ENCODE measurements at regions not wholly inside any gene's neighbourhood (a gene's known extent, or its start where the extent isn't known, plus 50 kb on each side); places are given as distances from the start of the nearest gene placed in this dataset.

GRCh38 chr2:118667964-118668363 lies 179.5 kb downstream of the EN1 start:
- TF ChIP-seq CTCF (IDR thresholded peaks at IDR 0.05), result no peak
- no peak for TF ChIP-seq POLR2A (IDR thresholded peaks at IDR 0.05)
